Mesendoderm (in vitro differentiated cells): ENCODE measurements at regions not wholly inside any gene's neighbourhood (a gene's known extent, or its start where the extent isn't known, plus 50 kb on each side); places are given as distances from the start of the nearest gene placed in this dataset.

Source experiments
- DNase-seq: peaks from one replicate; pipeline ENCODE4 v3.0.0; 2013
- H2AK5ac ChIP-seq: 2 replicates; pipeline ENCODE4 v1.6.1; 2013; ENCODE audit warnings: low read length, inconsistent platforms
- H2BK120ac ChIP-seq: 2 replicates; pipeline ENCODE4 v1.6.1; 2013; ENCODE audit warnings: low read depth, mild to moderate bottlenecking, low read length, moderate library complexity, mixed read lengths
- H2BK15ac ChIP-seq: replicated peaks from 2 replicates; pipeline ENCODE4 v1.6.1; 2013; ENCODE audit warnings: low read depth, mild to moderate bottlenecking, moderate library complexity
- H2BK5ac ChIP-seq: 2 replicates; pipeline ENCODE4 v1.6.1; 2013; ENCODE audit warnings: low read length, inconsistent platforms
- H3K18ac ChIP-seq: 2 replicates; pipeline ENCODE4 v1.6.1; 2013; ENCODE audit warnings: mild to moderate bottlenecking, low read length, mixed read lengths
- H3K23ac ChIP-seq: one replicate; pipeline ENCODE4 v1.6.1; 2013; ENCODE audit warnings: low read length
- H3K27ac ChIP-seq: 2 replicates; pipeline ENCODE4 v1.5.1; 2013; ENCODE audit warnings: low read depth, mild to moderate bottlenecking, inconsistent platforms, low read length, moderate library complexity
- H3K27me3 ChIP-seq: 2 replicates; pipeline ENCODE4 v1.6.1; 2013; ENCODE audit warnings: low read length, control low read depth, mild to moderate bottlenecking, inconsistent platforms; ENCODE audit not compliant: insufficient read depth, poor library complexity
- H3K36me3 ChIP-seq: 2 replicates; pipeline ENCODE4 v1.6.1; 2013; ENCODE audit warnings: low read length, inconsistent platforms; ENCODE audit not compliant: control insufficient read depth, insufficient read depth
- H3K4ac ChIP-seq: one replicate; pipeline ENCODE4 v1.6.1; 2013; ENCODE audit warnings: low read depth, mild to moderate bottlenecking, low read length, moderate library complexity
- H3K4me1 ChIP-seq: 2 replicates; pipeline ENCODE4 v1.6.1; 2013; ENCODE audit warnings: low read depth, low read length, inconsistent platforms; ENCODE audit not compliant: control insufficient read depth
- H3K4me2 ChIP-seq: 2 replicates; pipeline ENCODE4 v1.6.1; 2013; ENCODE audit warnings: low read length
- H3K4me3 ChIP-seq: 2 replicates; pipeline ENCODE4 v1.5.1; 2013; ENCODE audit warnings: mild to moderate bottlenecking, low read length
- H3K56ac ChIP-seq: one replicate; pipeline ENCODE4 v1.6.1; 2013; ENCODE audit warnings: low read length
- H3K79me1 ChIP-seq: 2 replicates; pipeline ENCODE4 v1.6.1; 2013; ENCODE audit warnings: low read length, inconsistent platforms
- H3K79me2 ChIP-seq: 2 replicates; pipeline ENCODE4 v1.6.1; 2013; ENCODE audit warnings: mild to moderate bottlenecking, low read length; ENCODE audit not compliant: control insufficient read depth, insufficient read depth
- H3K9ac ChIP-seq: 2 replicates; pipeline ENCODE4 v1.6.1; 2013; ENCODE audit warnings: low read length, inconsistent platforms
- H4K5ac ChIP-seq: one replicate; pipeline ENCODE4 v1.6.1; 2013; ENCODE audit warnings: low read length
- H4K8ac ChIP-seq: one replicate; pipeline ENCODE4 v1.6.1; 2013; ENCODE audit warnings: low read depth, mild to moderate bottlenecking, control low read depth, low read length, moderate library complexity
- WGBS: extraction: QIAGEN DNeasy Blood & Tissue Kit; methylation state at CpG from one replicate; pipeline ENCODE4 v1.1.7; 2013; ENCODE audit warnings: low lambda C conversion rate, missing lambda C conversion rate; ENCODE audit not compliant: insufficient coverage; ENCODE audit errors: extremely low coverage; 5-methylcytosine and 5-hydroxymethylcytosine counted together

- Histone ChIP-seq H2AK5ac (no peak overlapping the region), H3K79me1 (no peaks in the 10 kb centered on the region), H2BK120ac (no peak overlapping the region), H3K4me3 (no peak overlapping the region), H3K9ac (no peak overlapping the region), H2BK5ac (no peak overlapping the region), H2BK15ac (no peak overlapping the region), H4K5ac (no peak overlapping the region), H3K4me2 (no peak overlapping the region), H3K36me3 (no peaks in the 10 kb centered on the region), H3K4me1 (no peaks in the 10 kb centered on the region), H3K23ac (no peak overlapping the region), H3K79me2 (no peaks in the 10 kb centered on the region), H3K27me3 (no peaks in the 10 kb centered on the region), H3K4ac (no peak overlapping the region), H3K18ac (no peak overlapping the region), H3K56ac (no peak overlapping the region), H3K27ac (no peak overlapping the region), H4K8ac (no peak overlapping the region)
- WGBS: no CpG with 5 or more reads among the region's 3 CpGs
- DNase-seq: no peak
Measured at GRCh38 chr20:41837669-41838224, 219.6 kb upstream of the CHD6 start.

DNA sequence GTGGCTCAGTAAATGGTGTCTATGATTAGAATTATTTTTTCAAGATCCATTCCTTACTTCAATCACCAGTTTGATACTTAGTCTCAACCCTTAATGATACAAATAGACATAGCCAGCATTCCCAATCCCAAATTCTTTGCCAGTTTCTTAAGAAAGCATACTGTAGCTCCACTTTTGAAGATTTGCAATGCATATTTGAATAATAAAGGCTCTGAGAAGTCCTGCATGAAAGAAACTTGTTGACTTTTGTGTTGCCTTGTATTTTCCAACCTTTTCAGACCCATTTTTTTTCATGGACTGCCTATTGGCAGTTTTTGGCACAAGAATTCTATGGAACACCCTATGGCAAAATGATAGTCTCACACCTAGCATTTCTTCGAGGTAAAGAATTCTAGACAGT lies 215.6 kb upstream of the CHD6 start:
- no peak overlapping the region for H3K27ac ChIP-seq
- H3K4ac ChIP-seq: no peak overlapping the region
- H3K4me3 ChIP-seq: no peak overlapping the region
- H3K27me3 ChIP-seq: no peaks in the 10 kb centered on the region
- H2AK5ac ChIP-seq: no peak overlapping the region
- no peak overlapping the region for H4K5ac ChIP-seq
- no peaks in the 10 kb centered on the region for H3K36me3 ChIP-seq
- no peak overlapping the region for H4K8ac ChIP-seq
- no peak overlapping the region for H2BK15ac ChIP-seq
- no peaks in the 10 kb centered on the region for H3K79me2 ChIP-seq
- no peaks in the 10 kb centered on the region for H3K4me1 ChIP-seq
- no peak overlapping the region for H3K23ac ChIP-seq
- no peak overlapping the region for H3K9ac ChIP-seq
- H2BK120ac ChIP-seq: no peak overlapping the region
- no peak overlapping the region for H2BK5ac ChIP-seq
- no peak overlapping the region for H3K56ac ChIP-seq
- no peak overlapping the region for H3K18ac ChIP-seq
- H3K4me2 ChIP-seq: no peak overlapping the region
- H3K79me1 ChIP-seq: no peaks in the 10 kb centered on the region
- WGBS: no CpG with 5 or more reads among the region's 1 CpG
- no peak for DNase-seq

DNA sequence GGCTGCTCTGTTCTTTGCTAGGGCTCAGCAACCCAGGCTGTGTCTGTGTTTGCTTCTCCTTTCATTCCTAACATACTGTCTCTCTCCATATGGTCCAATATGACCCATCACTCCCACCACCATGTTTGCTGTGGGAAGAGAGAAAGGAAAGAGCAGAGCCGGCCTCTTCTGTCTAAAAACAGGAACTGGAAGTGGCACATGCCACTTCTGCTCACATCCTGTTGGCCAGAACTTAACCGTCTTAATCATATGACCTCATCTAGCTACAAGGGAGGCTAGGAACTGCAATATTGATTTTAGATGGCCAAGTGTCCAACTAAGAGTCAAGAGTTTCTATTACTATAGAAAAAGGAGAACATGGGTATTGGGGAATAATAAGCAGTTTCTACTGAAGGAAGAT lies 212.5 kb upstream of the CHD6 start:
- Histone ChIP-seq H2AK5ac (no peak overlapping the region), H3K27me3 (no peaks in the 10 kb centered on the region), H3K56ac (no peak overlapping the region), H3K79me2 (no peaks in the 10 kb centered on the region), H3K23ac (no peak overlapping the region), H2BK120ac (no peak overlapping the region), H4K5ac (no peak overlapping the region), H2BK15ac (no peak overlapping the region), H3K18ac (no peak overlapping the region), H3K4ac (no peak overlapping the region), H4K8ac (no peak overlapping the region), H3K79me1 (no peaks in the 10 kb centered on the region), H3K36me3 (no peaks in the 10 kb centered on the region), H3K27ac (no peak overlapping the region), H2BK5ac (no peak overlapping the region), H3K4me1 (no peaks in the 10 kb centered on the region), H3K9ac (no peak overlapping the region), H3K4me2 (no peak overlapping the region), H3K4me3 (no peak overlapping the region)
- DNase-seq: no peak
- no CpG with 5 or more reads among the region's 2 CpGs for WGBS

- no peak overlapping the region for H3K4ac ChIP-seq
- no CpG with 5 or more reads among the region's 2 CpGs for WGBS
- no peak overlapping the region for H3K27ac ChIP-seq
- no peak overlapping the region for H3K4me3 ChIP-seq
- no peak overlapping the region for H3K56ac ChIP-seq
- H3K79me1 ChIP-seq: no peaks in the 10 kb centered on the region
- no peak for DNase-seq
- no peak overlapping the region for H2BK15ac ChIP-seq
- no peaks in the 10 kb centered on the region for H3K27me3 ChIP-seq
- no peaks in the 10 kb centered on the region for H3K36me3 ChIP-seq
- H3K18ac ChIP-seq: no peak overlapping the region
- H2AK5ac ChIP-seq: no peak overlapping the region
- H3K23ac ChIP-seq: no peak overlapping the region
- H3K4me2 ChIP-seq: no peak overlapping the region
- no peak overlapping the region for H2BK120ac ChIP-seq
- no peak overlapping the region for H2BK5ac ChIP-seq
- H3K79me2 ChIP-seq: no peaks in the 10 kb centered on the region
- no peak overlapping the region for H4K8ac ChIP-seq
- H4K5ac ChIP-seq: no peak overlapping the region
- no peaks in the 10 kb centered on the region for H3K4me1 ChIP-seq
- no peak overlapping the region for H3K9ac ChIP-seq
Measured at GRCh38 chr20:41819436-41819835, 201.3 kb upstream of the CHD6 start.

DNA sequence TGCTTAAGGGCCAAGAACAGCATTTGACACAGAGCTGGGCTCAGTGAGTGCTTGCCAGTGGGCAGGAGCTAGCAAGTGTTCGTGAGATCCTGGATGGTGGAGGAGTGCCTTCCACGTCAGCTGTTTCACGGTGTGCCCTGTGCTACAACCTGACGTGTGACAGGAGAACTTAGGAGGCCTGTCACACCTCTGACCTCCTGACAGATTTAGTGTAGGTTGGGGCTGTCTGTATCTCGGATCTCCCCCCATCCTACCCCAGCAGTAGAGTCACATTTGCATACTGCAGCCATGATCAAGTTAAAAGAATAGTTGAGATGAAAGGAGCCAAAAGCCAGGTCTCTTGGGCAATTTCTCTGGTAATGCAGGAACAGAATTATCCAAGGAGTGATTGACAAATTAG lies 200.8 kb upstream of the CHD6 start:
- H3K4me3 ChIP-seq: no peak overlapping the region

DNA sequence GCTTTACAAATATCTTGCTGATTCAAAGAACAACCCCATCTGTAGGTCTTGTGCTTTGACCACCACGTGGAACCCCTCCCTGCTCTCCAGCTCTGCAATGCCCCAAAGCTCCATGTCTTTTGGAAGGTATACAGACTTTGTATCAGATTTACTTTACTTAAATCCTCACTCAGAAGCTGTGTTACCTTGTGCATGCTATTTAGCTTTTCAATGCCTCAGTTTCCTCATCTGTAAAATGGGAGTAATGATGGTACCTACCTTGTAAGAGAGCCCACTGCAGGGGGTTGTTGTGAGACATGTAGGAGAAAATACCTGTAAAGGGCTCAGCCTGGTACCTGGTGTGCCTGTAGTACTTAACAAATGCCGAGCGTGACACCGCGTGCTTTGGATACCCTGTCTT lies 200.2 kb upstream of the CHD6 start:
- Histone ChIP-seq H2AK5ac (no peak overlapping the region), H3K79me2 (no peaks in the 10 kb centered on the region), H3K4me3 (no peak overlapping the region), H2BK120ac (no peak overlapping the region), H4K5ac (no peak overlapping the region), H3K36me3 (no peaks in the 10 kb centered on the region), H2BK15ac (no peak overlapping the region), H3K4me1 (no peaks in the 10 kb centered on the region), H3K4me2 (no peak overlapping the region), H3K18ac (no peak overlapping the region), H3K9ac (no peak overlapping the region), H3K56ac (no peak overlapping the region), H3K4ac (no peak overlapping the region), H2BK5ac (no peak overlapping the region), H3K79me1 (no peaks in the 10 kb centered on the region), H3K23ac (no peak overlapping the region), H4K8ac (no peak overlapping the region), H3K27ac (no peak overlapping the region), H3K27me3 (no peaks in the 10 kb centered on the region)
- no peak for DNase-seq
- no CpG with 5 or more reads among the region's 5 CpGs for WGBS

More for the DNA sequence above, 200.8 kb upstream of the CHD6 start:
- Histone ChIP-seq H3K4me2 (no peak overlapping the region), H3K56ac (no peak overlapping the region), H3K4me1 (no peaks in the 10 kb centered on the region), H2AK5ac (no peak overlapping the region), H2BK120ac (no peak overlapping the region), H4K8ac (no peak overlapping the region), H3K79me1 (no peaks in the 10 kb centered on the region), H3K18ac (no peak overlapping the region), H2BK5ac (no peak overlapping the region), H2BK15ac (no peak overlapping the region), H3K9ac (no peak overlapping the region), H3K23ac (no peak overlapping the region), H3K79me2 (no peaks in the 10 kb centered on the region), H3K4ac (no peak overlapping the region), H3K27me3 (no peaks in the 10 kb centered on the region), H3K27ac (no peak overlapping the region), H3K36me3 (no peaks in the 10 kb centered on the region), H4K5ac (no peak overlapping the region)
- no peak for DNase-seq
- no CpG with 5 or more reads among the region's 5 CpGs for whole genome bisulfite sequencing
